ENCODE measurements at regions not wholly inside any gene's neighbourhood (a gene's known extent, or its start where the extent isn't known, plus 50 kb on each side); places are given as distances from the start of the nearest gene placed in this dataset.
"Not testable (repeated sequence)": the region's sequence is repeated elsewhere in the genome, so short reads cannot be mapped to it uniquely, and the experiment has no call there.

GRCh38 chr3:182479419-182480336, 313.6 kb upstream of the ATP11B start:
- no peak for DNase-seq

DNA sequence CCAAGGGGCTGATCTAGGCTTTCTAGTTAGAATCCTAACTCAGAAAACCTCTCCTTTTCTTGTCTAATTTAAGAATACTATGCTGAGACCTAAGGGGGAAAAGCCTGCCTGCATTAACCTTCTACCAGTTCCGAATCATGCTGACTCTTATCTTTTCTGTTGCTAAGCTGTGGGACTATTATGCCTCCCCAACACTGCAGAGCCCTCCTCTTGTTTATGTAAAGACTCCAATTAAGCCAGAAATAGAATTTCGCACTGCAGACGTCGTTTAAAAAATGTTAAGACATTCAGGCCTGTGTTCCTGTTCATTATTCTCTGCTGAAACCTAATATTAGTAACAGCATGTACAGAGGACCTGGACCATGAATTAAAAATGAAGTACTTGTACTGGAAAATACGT, 310.6 kb upstream of the ATP11B start:
- DNase-seq: peak; percentile 32

DNA sequence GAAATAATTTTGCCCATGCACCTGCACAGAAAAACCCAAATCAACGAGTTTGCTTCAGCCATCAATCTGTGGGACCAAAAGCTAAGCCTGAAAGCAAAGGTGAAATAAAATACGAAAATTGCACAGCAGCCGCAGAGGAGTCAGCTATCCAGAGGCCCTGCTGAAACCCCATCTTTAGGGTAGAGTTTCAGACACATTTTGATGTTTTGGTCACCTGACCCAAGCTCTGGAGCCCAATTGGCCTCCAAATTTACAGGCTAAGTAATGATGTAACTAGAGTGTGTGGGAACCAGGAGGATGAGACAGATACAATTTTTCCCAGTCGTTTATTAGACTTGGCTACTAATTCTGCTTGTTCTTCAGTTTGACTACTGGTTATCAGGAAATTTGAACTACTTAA, 308.6 kb upstream of the ATP11B start:
- no peak for DNase-seq

DNA sequence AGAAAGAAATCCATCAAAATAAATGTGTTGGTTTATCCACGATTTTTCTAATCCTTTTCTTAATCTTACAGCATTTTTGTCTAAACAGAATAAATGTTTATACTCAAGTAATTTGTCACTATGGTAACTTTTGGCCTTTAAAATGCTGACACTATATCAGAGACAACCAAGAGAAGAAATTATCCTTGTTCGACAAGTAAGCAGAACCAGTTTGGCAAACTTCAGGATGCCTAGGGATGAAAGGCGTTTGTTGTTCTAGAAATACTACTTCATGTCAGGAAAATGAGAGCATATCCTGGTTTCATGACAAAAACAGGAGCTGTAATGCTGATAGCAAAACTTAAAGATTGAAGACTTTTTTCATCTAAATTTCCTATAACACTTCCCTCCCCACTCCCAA, 308.0 kb upstream of the ATP11B start:
- DNase-seq: no peak

GRCh38 chr3:182486463-182486862, 306.8 kb upstream of the ATP11B start:
- peak; percentile 55 for DNase-seq

GRCh38 chr3:182487143-182487542, 306.2 kb upstream of the ATP11B start:
- peak; percentile 54 for DNase-seq

GRCh38 chr3:182487611-182488010, 305.7 kb upstream of the ATP11B start:
- peak; percentile 54 for DNase-seq

DNA sequence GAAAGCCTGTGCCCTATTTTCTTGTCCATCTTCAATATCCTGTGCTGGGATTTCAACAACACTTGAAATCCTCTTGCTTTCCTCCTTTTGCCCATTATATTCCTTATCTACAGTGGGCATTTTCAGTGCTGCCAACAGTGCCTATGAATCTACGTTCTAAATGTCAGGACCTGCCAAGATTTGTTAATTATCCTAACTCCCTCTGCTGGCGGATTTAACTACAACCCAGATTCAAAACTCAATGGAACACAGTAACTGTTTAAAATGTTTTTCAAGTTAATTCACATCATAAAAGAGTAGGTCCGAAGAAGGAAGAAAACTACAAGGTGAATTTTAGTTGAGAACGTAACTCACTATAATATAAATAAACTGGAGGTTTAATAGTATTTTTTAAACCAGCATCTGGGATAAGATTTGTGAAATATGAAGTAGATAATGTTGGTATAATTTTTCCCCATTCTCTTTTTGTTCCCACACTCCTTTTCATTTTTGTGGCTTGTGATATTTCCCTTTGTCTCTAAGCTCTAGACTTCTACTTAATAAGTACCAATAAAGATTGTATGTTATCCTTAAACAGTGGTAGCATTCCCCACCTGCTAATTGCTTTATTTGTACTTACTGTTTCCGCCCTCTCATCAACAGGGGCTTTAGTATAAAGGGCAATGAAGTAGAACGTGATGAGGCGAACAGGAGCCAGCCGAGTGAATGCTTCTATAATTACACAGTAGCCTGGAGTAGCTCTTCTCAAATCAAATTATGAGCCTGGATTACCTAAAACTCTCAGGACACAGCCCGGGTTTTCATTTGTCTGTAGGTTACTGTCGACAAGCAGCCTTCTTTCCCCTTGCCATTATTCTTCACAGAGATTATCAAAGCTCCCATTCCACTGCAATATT, 302.5 kb upstream of the ATP11B start:
- DNase-seq: peak; percentile 97

DNA sequence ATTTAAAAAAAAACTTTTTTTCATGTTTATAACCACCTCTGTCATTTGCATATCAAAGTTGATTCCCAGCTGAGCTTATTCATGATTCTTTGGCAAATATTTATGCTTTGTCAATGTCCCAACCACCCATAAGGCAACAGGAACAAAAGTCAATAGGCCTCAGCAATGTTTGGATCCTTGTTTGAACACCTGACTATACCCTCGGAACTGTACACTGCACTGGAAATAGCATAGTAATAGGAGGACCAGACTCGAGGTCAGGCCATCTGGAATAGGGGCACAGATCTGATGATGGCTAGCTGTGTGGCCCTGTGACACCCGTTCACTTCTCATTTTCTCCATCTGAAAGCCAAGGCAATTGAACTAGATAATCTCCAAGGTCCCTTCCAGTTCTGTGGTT, 301.7 kb upstream of the ATP11B start:
- DNase-seq: peak; percentile 46

DNA sequence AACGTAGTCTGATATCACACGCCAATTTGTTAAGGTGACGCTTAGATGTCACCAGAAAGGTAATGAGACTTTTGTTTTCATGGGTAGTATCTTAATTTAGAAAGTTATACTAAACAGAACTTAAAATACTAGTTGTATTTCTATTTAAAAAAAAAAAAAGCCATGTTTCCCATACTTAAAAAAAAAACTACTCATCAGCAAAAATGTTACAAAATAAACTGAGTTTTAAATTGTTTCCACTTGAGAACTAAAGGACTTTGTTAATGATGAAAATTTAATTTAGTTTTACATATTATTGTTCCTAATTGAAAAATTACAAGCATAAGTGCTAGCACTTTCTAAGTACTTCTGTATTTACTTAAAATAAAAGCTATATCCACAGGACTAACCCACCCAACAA, 300.8 kb upstream of the ATP11B start:
- DNase-seq: no peak

DNA sequence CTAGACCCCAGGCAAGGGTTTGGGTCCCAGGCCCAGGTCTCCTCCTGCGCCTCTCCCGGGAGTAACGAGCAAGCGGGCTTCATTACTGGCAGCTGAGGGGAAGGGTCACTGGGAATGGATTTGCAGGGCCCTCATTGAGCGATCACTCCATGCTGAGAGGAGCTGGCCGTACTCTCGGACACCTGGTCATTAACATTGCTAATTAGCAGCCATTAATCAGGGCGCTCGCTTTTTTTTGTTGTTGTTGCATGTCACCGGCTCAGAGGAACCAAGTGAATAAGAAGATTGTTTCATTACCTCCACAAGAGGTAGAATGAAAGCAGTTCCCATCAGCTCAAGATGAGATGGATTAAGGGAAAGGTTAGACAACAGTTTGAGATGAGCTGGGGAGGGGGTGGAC, 293.0 kb upstream of the ATP11B start:
- DNase-seq: no peak

DNA sequence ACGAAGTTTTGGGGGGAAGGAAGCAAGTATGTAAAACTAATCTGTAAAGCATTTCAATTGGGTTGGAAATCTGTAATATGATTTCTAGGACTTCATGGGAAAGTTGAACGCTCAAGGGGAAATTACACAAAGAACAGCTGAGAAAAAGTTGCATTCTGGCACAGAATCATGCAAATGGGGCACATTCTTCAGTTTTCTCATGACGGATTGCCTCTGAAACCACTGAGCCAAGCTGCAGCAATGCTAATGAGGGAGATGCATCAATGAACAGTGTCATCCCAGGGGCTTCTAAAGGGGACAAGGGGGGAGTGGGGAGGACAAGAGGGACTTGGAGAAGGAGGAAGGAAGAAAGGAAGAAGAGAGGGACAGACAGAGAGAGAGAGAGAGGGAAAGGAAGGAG, 291.4 kb upstream of the ATP11B start:
- no peak for DNase-seq

DNA sequence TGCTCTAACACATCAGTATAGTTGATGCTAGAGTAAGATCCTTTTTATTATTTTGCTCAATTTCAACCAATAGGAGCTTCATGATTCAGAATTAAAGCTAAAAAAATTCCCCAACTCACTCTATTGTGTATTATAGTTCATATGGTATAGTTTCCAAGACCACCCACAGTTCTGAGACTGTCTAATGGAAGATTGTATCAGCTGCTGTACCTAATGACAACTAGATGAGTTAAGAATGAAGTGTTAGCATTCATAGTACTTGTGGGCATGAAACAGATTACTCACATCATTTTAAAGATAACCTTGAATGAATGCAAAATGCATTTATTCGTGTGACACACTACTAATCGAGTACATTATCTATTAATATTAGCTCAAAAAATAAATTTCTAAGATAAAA, 289.9 kb upstream of the ATP11B start:
- DNase-seq: no peak

- peak; percentile 99 for DNase-seq
These were observed 284.2 kb upstream of the ATP11B start for GRCh38 chr3:182508919-182509711.

GRCh38 chr3:182509844-182510460, 283.4 kb upstream of the ATP11B start:
- DNase-seq: peak; percentile 27

DNA sequence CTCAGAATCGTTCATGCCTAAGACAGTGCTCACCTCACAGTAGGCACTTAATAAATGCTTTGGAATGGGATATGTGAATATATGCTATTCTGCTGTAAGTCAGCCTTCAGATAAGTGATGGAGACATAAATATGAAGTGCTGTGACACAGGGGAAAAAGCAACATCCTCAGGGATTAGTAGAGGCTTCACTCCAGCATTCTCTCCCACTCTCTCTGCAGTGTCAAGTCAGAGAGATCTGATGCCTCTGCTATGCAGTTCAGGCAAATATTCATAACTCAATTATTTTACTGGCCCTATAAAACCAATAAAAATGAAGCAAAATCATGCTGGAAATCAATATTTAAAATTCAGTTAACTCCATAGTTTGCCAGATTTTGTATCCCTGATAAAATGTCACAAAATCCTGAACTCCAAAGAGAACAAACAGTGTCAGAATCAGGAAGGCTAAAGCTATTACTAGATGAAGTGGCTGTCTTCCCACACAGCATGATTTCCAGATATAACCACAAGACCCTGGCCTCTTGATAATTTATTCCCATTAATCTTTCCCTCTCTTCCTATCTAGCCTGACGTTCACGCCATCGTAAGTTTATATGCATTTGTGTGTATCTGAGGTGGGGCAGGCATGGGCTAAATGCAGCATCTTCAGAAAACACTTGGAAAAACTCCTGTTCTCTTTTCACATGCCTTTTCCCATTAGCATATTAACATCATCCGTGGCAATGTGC, 278.9 kb upstream of the ATP11B start:
- DNase-seq: no peak

DNA sequence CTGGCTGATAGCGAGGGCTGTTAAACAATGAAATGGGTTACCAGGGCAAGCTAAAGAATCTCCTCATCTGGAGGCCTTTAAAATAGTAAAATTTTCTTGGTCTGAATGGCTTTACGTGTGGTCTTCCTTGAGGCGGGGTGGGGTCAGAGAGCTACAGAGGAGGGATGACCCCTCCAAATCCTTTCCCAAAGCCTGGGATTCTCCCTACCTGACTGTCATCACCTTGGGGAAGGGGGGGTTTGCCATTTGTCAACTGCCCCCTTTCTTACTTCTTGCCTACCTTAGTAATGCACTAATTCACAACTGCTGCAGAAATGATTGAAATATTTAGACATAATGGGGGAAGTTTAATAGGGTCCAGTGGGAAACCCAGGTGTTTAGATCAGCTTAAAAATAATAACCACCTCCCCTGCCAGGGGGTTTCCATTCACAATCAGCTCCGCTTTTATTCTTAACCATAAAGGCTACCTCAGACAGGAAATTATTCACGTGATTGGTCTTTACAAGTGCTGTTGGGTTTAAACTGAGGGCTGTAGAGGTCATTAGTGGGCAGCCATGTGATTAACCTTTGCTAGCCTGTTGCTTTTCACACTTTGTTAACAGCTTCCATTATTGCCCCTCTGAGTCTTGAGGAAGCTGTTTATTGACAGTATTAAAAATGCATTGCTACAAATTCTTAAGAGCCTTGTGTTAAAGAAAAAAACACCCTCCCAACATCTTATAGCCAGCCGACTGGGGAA, 276.5 kb upstream of the ATP11B start:
- DNase-seq: no peak

- DNase-seq: no peak
These were observed 273.7 kb upstream of the ATP11B start for GRCh38 chr3:182519569-182519968.

DNA sequence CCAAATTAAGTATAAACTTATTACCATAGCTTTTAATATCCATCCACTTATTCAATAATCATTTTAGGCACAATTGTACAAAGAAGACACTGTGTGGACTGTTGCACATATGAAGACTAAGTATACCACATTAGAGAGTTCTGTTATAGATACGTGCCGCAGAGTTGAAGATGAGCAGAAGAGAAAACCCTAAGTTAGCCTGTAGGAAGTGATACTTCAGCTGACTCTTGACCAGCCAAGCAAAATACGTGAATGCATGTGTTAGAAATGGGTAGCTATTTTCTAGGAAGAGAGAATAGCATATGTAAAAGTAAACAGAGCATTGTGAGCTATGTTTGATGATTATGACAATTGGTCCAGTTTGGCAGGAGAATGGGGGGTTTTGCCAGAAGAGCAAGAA, 272.0 kb upstream of the ATP11B start:
- no peak for DNase-seq

DNA sequence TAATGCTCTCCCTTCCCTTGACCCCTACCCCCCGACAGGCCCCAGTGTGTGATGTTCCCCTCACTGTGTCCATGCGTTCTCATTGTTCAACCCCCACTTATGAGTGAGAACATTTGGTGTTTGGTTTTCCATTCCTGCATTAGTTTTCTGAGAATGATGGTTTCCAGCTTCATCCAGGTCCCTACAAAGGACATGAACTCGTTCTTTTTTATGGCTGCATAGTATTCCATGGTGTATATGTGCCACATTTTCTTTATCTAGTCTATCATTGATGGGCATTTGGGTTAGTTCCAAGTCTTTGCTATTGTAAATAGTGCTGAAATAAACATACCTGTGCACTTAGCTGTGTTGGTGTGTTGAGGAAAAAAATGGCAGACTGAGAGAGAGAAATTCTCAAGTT, 269.9 kb upstream of the ATP11B start:
- not testable (repeated sequence) for DNase-seq

DNA sequence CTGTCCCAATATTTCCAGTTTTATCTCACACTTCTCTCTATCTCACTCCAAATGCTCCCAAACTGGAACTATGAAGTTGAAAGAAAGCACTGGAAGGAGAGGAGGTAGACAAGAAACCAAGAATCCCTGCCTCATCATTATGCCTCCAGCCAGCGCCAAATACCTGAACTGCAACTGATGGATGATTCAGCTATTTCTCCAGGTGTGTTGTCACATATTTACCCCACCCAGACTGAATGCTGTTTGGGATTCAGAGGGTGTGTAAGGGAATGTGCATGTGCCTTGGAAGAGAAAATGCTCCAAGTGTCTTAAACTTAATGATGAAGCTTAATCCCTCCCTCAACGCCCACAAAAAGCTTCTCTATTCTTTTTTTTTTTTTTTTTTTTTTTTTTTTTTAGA, 269.5 kb upstream of the ATP11B start:
- DNase-seq: no peak

Data from DMS79 treated with DMSO at 0.1 percent for 48 hours (cell line).